ENCODE measurements at regions not wholly inside any gene's neighbourhood (a gene's known extent, or its start where the extent isn't known, plus 50 kb on each side); places are given as distances from the start of the nearest gene placed in this dataset.

DNA sequence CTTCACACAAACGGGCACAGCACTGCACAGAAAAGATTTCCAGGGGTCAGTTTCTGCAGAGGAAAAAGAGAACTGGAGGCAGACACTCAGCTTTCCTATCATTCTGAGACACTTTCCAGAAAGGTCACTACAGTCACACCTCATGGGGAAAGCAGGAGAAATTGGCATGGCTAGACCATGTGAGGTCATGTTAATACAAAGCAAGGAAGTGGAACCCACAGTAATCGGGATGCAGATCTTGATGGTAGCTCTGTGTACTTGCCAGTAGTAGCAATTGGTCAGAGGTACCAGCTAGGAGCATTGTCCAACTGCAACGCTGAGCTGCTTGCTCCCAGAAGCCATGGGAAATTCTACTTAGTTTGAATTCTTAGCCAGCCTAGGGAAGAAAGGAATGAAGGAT, 255.3 kb upstream of the PCDH10 start:
- Histone ChIP-seq H3K36me3 (no peaks in the 10 kb centered on the region), H3K27ac (no peak overlapping the region), H3K27me3 (ENCODE audit: insufficient read depth, low read depth, severe bottlenecking) (no peaks in the 10 kb centered on the region), H3K9me3 (ENCODE audit: severe bottlenecking) (no peaks in the 10 kb centered on the region), H3K4me3 (ENCODE audit: low read depth, low read length) (no peak overlapping the region)
- TF ChIP-seq, protein P1, sequence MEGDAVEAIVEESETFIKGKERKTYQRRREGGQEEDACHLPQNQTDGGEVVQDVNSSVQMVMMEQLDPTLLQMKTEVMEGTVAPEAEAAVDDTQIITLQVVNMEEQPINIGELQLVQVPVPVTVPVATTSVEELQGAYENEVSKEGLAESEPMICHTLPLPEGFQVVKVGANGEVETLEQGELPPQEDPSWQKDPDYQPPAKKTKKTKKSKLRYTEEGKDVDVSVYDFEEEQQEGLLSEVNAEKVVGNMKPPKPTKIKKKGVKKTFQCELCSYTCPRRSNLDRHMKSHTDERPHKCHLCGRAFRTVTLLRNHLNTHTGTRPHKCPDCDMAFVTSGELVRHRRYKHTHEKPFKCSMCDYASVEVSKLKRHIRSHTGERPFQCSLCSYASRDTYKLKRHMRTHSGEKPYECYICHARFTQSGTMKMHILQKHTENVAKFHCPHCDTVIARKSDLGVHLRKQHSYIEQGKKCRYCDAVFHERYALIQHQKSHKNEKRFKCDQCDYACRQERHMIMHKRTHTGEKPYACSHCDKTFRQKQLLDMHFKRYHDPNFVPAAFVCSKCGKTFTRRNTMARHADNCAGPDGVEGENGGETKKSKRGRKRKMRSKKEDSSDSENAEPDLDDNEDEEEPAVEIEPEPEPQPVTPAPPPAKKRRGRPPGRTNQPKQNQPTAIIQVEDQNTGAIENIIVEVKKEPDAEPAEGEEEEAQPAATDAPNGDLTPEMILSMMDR (IDR thresholded peaks at IDR 0.05; ENCODE audit: low read depth, low read length), result no peak
- no peak for DNase-seq

GRCh38 chr4:132901224-132901623, 247.9 kb upstream of the PCDH10 start:
- Histone ChIP-seq H3K27ac (no peak overlapping the region), H3K4me3 (ENCODE audit: low read depth, low read length) (no peak overlapping the region), H3K27me3 (ENCODE audit: insufficient read depth, low read depth, severe bottlenecking) (no peaks in the 10 kb centered on the region), H3K36me3 (no peaks in the 10 kb centered on the region), H3K9me3 (ENCODE audit: severe bottlenecking) (no peaks in the 10 kb centered on the region)
- TF ChIP-seq, protein P1 (IDR thresholded peaks at IDR 0.05; ENCODE audit: low read depth, low read length), result no peak
- no peak for DNase-seq

GRCh38 chr4:132910229-132910748, 238.8 kb upstream of the PCDH10 start:
- Histone ChIP-seq H3K4me3 (ENCODE audit: low read depth, low read length) (no peak overlapping the region), H3K9me3 (ENCODE audit: severe bottlenecking) (no peaks in the 10 kb centered on the region), H3K27ac (no peak overlapping the region), H3K27me3 (ENCODE audit: insufficient read depth, low read depth, severe bottlenecking) (no peaks in the 10 kb centered on the region), H3K36me3 (no peaks in the 10 kb centered on the region)
- no peak for DNase-seq
- TF ChIP-seq, protein P1 (IDR thresholded peaks at IDR 0.05; ENCODE audit: low read depth, low read length), result no peak

DNA sequence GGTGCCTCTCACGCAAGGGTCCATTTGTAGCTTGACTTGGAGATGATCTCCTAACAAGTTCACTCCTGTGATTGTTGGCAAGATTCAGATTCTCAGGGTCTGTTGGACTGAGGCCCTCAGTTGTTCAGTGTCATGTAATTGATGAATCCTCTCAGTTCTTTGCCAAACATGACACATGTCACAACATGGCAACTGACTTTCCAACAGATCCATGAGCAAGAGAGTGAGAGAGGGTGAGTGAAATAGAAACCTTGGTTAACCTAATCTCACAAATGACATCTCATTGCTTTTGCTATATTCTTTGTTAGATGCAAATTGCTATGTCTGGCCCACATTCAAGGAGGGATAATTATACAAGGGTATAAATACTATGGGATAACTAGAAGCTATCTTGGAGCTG, 231.0 kb upstream of the PCDH10 start:
- no peak overlapping the region for H3K27ac ChIP-seq
- no peaks in the 10 kb centered on the region for H3K9me3 ChIP-seq (ENCODE audit: severe bottlenecking)
- H3K27me3 ChIP-seq (ENCODE audit: insufficient read depth, low read depth, severe bottlenecking), result no peaks in the 10 kb centered on the region
- H3K36me3 ChIP-seq, result no peaks in the 10 kb centered on the region
- DNase-seq, result no peak
- no peak overlapping the region for H3K4me3 ChIP-seq (ENCODE audit: low read depth, low read length)
- TF ChIP-seq, protein P1 (IDR thresholded peaks at IDR 0.05; ENCODE audit: low read depth, low read length), result no peak

GRCh38 chr4:132923516-132923915, 225.6 kb upstream of the PCDH10 start:
- TF ChIP-seq, protein P1 (IDR thresholded peaks at IDR 0.05; ENCODE audit: low read depth, low read length), result no peak
- H3K27me3 ChIP-seq (ENCODE audit: insufficient read depth, low read depth, severe bottlenecking), result no peaks in the 10 kb centered on the region
- DNase-seq, result no peak

GRCh38 chr4:132934911-132935310, 214.2 kb upstream of the PCDH10 start:
- DNase-seq, result no peak
- Histone ChIP-seq H3K4me3 (ENCODE audit: low read depth, low read length) (no peak overlapping the region), H3K27ac (no peak overlapping the region), H3K9me3 (ENCODE audit: severe bottlenecking) (no peaks in the 10 kb centered on the region), H3K36me3 (no peaks in the 10 kb centered on the region), H3K27me3 (ENCODE audit: insufficient read depth, low read depth, severe bottlenecking) (no peaks in the 10 kb centered on the region)
- TF ChIP-seq, protein P1 (IDR thresholded peaks at IDR 0.05; ENCODE audit: low read depth, low read length), result no peak

More at GRCh38 chr4:132923516-132923915, 225.6 kb upstream of the PCDH10 start:
- Histone ChIP-seq H3K4me3 (ENCODE audit: low read depth, low read length) (no peak overlapping the region), H3K27ac (no peak overlapping the region), H3K9me3 (ENCODE audit: severe bottlenecking) (no peaks in the 10 kb centered on the region), H3K36me3 (no peaks in the 10 kb centered on the region)

Data from WERI-Rb-1 (cell line).